K562 (cell line): ENCODE measurements at regions not wholly inside any gene's neighbourhood (a gene's known extent, or its start where the extent isn't known, plus 50 kb on each side); places are given as distances from the start of the nearest gene placed in this dataset.

Experiments used
- POLR2G ChIP-seq: fragments of 200-400 bp; formaldehyde crosslinking; IDR thresholded peaks from 2 replicates; pipeline ENCODE4 v1.6.1; 2017; ENCODE audit warnings: low read depth, mild to moderate bottlenecking, antibody characterized with exemption, low read length, moderate library complexity
- RBM22 ChIP-seq: fragments of 200-400 bp; formaldehyde crosslinking; IDR thresholded peaks from 2 replicates; pipeline ENCODE4 v1.6.1; 2018; ENCODE audit warnings: low read length, low read depth; ENCODE audit not compliant: poor library complexity, severe bottlenecking
- SUPT5H ChIP-seq: fragments of 450-650 bp; IDR thresholded peaks from 2 replicates; pipeline ENCODE4 v1.6.1; 2016
- ZNF12 ChIP-seq: sonication (generic); formaldehyde crosslinking; IDR thresholded peaks from 2 replicates; pipeline ENCODE4 v1.4.0; 2020; ENCODE audit warnings: mild to moderate bottlenecking, missing genetic modification reagents
- ZNF408 ChIP-seq: fragments of 250-450 bp; sonication (Bioruptor Pico); IDR thresholded peaks from 2 replicates; pipeline ENCODE4 v1.4.0; 2020; ENCODE audit warnings: low read depth, mild to moderate bottlenecking, moderate library complexity
- TF ChIP-seq, protein P1 (sequence below): sonication (generic); formaldehyde crosslinking; IDR thresholded peaks from 2 replicates; pipeline ENCODE4 v1.8.0; 2023; ENCODE audit warnings: mild to moderate bottlenecking, missing genetic modification reagents
- TF ChIP-seq, protein P2 (sequence below): fragments of 450-650 bp; formaldehyde crosslinking; IDR thresholded peaks from 2 replicates; pipeline ENCODE4 v1.4.0; 2022; ENCODE audit warnings: mild to moderate bottlenecking, moderate library complexity
- TF ChIP-seq, protein P3 (sequence below), 2 experiments: fragments of 450-650 bp; IDR thresholded peaks; 2 replicates each; pipeline ENCODE4 v1.6.1; 2016
- TF ChIP-seq, protein P4 (sequence below), 2 experiments: fragments of 450-650 bp in 1 of 2; sonication (generic) in 1 of 2; formaldehyde crosslinking; conservative IDR thresholded peaks; 2 replicates each; pipeline versions ENCODE4 v1.4.0 to v1.8.1; 2020 to 2022; ENCODE audit warnings: mild to moderate bottlenecking in 1 of 2, missing genetic modification reagents in 1 of 2
- TF ChIP-seq, protein P5 (sequence below): fragments of 450-650 bp; IDR thresholded peaks from 2 replicates; pipeline ENCODE4 v1.6.1; 2017; ENCODE audit warnings: antibody characterized with exemption

DNA sequence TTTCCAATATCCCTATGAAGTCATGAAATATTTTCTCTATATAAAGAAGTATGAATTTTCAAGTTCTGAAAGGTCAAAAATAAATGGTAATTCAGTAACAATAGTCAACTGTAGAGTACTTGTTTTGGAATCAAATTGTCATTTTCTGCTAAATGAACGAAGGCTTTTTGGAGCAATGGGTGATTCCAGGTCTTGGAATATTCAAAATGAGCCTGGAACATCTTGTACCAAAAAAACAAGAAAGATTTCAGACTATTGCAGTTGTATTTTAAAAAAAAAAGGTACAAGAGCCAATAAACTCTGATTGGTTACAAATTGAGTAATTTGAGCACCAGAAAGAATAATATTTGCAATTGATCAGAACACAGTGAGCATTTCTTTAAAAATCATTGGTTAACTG is 730.1 kb downstream of the DTWD2 start (continued):
- TF ChIP-seq POLR2G: no peak
- TF ChIP-seq, protein P1, sequence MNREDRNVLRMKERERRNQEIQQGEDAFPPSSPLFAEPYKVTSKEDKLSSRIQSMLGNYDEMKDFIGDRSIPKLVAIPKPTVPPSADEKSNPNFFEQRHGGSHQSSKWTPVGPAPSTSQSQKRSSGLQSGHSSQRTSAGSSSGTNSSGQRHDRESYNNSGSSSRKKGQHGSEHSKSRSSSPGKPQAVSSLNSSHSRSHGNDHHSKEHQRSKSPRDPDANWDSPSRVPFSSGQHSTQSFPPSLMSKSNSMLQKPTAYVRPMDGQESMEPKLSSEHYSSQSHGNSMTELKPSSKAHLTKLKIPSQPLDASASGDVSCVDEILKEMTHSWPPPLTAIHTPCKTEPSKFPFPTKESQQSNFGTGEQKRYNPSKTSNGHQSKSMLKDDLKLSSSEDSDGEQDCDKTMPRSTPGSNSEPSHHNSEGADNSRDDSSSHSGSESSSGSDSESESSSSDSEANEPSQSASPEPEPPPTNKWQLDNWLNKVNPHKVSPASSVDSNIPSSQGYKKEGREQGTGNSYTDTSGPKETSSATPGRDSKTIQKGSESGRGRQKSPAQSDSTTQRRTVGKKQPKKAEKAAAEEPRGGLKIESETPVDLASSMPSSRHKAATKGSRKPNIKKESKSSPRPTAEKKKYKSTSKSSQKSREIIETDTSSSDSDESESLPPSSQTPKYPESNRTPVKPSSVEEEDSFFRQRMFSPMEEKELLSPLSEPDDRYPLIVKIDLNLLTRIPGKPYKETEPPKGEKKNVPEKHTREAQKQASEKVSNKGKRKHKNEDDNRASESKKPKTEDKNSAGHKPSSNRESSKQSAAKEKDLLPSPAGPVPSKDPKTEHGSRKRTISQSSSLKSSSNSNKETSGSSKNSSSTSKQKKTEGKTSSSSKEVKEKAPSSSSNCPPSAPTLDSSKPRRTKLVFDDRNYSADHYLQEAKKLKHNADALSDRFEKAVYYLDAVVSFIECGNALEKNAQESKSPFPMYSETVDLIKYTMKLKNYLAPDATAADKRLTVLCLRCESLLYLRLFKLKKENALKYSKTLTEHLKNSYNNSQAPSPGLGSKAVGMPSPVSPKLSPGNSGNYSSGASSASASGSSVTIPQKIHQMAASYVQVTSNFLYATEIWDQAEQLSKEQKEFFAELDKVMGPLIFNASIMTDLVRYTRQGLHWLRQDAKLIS (CRISPR knock-in tag): no peak
- no peak for TF ChIP-seq ZNF408 (CRISPR knock-in tag)
- TF ChIP-seq, protein P2, sequence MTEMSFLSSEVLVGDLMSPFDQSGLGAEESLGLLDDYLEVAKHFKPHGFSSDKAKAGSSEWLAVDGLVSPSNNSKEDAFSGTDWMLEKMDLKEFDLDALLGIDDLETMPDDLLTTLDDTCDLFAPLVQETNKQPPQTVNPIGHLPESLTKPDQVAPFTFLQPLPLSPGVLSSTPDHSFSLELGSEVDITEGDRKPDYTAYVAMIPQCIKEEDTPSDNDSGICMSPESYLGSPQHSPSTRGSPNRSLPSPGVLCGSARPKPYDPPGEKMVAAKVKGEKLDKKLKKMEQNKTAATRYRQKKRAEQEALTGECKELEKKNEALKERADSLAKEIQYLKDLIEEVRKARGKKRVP (CRISPR knock-in tag): no peak
- TF ChIP-seq, protein P3, sequence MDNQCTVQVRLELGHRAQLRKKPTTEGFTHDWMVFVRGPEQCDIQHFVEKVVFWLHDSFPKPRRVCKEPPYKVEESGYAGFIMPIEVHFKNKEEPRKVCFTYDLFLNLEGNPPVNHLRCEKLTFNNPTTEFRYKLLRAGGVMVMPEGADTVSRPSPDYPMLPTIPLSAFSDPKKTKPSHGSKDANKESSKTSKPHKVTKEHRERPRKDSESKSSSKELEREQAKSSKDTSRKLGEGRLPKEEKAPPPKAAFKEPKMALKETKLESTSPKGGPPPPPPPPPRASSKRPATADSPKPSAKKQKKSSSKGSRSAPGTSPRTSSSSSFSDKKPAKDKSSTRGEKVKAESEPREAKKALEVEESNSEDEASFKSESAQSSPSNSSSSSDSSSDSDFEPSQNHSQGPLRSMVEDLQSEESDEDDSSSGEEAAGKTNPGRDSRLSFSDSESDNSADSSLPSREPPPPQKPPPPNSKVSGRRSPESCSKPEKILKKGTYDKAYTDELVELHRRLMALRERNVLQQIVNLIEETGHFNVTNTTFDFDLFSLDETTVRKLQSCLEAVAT (IDR thresholded peaks at IDR 0.05): no peak
- TF ChIP-seq SUPT5H: no peak
- TF ChIP-seq, protein P4, sequence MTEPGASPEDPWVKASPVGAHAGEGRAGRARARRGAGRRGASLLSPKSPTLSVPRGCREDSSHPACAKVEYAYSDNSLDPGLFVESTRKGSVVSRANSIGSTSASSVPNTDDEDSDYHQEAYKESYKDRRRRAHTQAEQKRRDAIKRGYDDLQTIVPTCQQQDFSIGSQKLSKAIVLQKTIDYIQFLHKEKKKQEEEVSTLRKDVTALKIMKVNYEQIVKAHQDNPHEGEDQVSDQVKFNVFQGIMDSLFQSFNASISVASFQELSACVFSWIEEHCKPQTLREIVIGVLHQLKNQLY (CRISPR knock-in tag; conservative IDR thresholded peaks at IDR 0.05): no peak
- TF ChIP-seq ZNF12 (CRISPR knock-in tag): no peak
- no peak for TF ChIP-seq RBM22
- TF ChIP-seq, protein P5, sequence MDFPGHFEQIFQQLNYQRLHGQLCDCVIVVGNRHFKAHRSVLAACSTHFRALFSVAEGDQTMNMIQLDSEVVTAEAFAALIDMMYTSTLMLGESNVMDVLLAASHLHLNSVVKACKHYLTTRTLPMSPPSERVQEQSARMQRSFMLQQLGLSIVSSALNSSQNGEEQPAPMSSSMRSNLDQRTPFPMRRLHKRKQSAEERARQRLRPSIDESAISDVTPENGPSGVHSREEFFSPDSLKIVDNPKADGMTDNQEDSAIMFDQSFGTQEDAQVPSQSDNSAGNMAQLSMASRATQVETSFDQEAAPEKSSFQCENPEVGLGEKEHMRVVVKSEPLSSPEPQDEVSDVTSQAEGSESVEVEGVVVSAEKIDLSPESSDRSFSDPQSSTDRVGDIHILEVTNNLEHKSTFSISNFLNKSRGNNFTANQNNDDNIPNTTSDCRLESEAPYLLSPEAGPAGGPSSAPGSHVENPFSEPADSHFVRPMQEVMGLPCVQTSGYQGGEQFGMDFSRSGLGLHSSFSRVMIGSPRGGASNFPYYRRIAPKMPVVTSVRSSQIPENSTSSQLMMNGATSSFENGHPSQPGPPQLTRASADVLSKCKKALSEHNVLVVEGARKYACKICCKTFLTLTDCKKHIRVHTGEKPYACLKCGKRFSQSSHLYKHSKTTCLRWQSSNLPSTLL: no peak
